Neural cell (in vitro differentiated cells): ENCODE measurements at regions not wholly inside any gene's neighbourhood (a gene's known extent, or its start where the extent isn't known, plus 50 kb on each side); places are given as distances from the start of the nearest gene placed in this dataset.
"Not testable (repeated sequence)": the region's sequence is repeated elsewhere in the genome, so short reads cannot be mapped to it uniquely, and the experiment has no call there.

Experiments used
- H2AFZ ChIP-seq: fragments of 200-600, 300-800 bp; sonication (generic), shearing (Covaris generic); 2 replicates; pipeline ENCODE4 v1.6.0; 2014; ENCODE audit warnings: low read depth, mild to moderate bottlenecking, antibody characterized with exemption, low read length, moderate library complexity
- H3F3A ChIP-seq: fragments of 200-600 bp; shearing (Covaris generic); 2 replicates; pipeline ENCODE4 v1.6.1; 2016; ENCODE audit warnings: mild to moderate bottlenecking, moderate library complexity, mixed read lengths, antibody characterized with exemption, low read length; ENCODE audit not compliant: insufficient read depth, poor library complexity, severe bottlenecking
- H3K27ac ChIP-seq: fragments of 200-600, 300-800 bp; sonication (generic), shearing (Covaris generic); 2 replicates; pipeline ENCODE4 v1.5.1; 2014; ENCODE audit warnings: mild to moderate bottlenecking, low read length, moderate library complexity
- H3K27me3 ChIP-seq: fragments of 300-800, 200-600 bp; sonication (generic), shearing (Covaris generic); 2 replicates; pipeline ENCODE4 v1.6.0; 2014; ENCODE audit warnings: mild to moderate bottlenecking, low read depth, low read length, moderate library complexity; ENCODE audit not compliant: insufficient read depth
- H3K36me3 ChIP-seq: fragments of 300-800, 200-600 bp; sonication (generic), shearing (Covaris generic); 2 replicates; pipeline ENCODE4 v1.5.1; 2014; ENCODE audit warnings: mild to moderate bottlenecking, antibody characterized with exemption, low read length, moderate library complexity; ENCODE audit not compliant: insufficient read depth
- H3K4me2 ChIP-seq: fragments of 300-800, 200-600 bp; sonication (generic), shearing (Covaris generic); 2 replicates; pipeline ENCODE4 v1.6.0; 2014; ENCODE audit warnings: mild to moderate bottlenecking, low read length
- H3K4me3 ChIP-seq: fragments of 300-800, 200-600 bp; sonication (generic), shearing (Covaris generic); 2 replicates; pipeline ENCODE4 v1.5.1; 2014; ENCODE audit warnings: mild to moderate bottlenecking, low read length, moderate library complexity
- H3K79me2 ChIP-seq: fragments of 200-600 bp; shearing (Covaris generic); replicated peaks from 2 replicates; pipeline ENCODE4 v1.6.0; 2014; ENCODE audit warnings: mild to moderate bottlenecking, low read length, moderate library complexity; ENCODE audit not compliant: insufficient read depth
- H3K9ac ChIP-seq: fragments of 300-800, 200-600 bp; sonication (generic), shearing (Covaris generic); 2 replicates; pipeline ENCODE4 v1.6.1; 2016; ENCODE audit warnings: mild to moderate bottlenecking, low read length, mixed read lengths
- H3K9me2 ChIP-seq: fragments of 200-600 bp; shearing (Covaris generic); 2 replicates; pipeline ENCODE4 v1.6.1; 2016; ENCODE audit warnings: mild to moderate bottlenecking, low read length, mixed read lengths; ENCODE audit not compliant: insufficient read depth
- H3K9me3 ChIP-seq: fragments of 200-600, 300-800 bp; sonication (generic), shearing (Covaris generic); 2 replicates; pipeline ENCODE4 v1.6.1; 2016; ENCODE audit warnings: mild to moderate bottlenecking, mixed run types, low read length, moderate library complexity, mixed read lengths
- H4K20me1 ChIP-seq: fragments of 200-600 bp; shearing (Covaris generic); 2 replicates; pipeline ENCODE4 v1.6.1; 2016; ENCODE audit warnings: mild to moderate bottlenecking, mixed run types; ENCODE audit not compliant: insufficient read depth
- EP300 ChIP-seq: fragments of 450-650 bp; conservative IDR thresholded peaks from 2 replicates; pipeline ENCODE4 v1.6.1; 2014; ENCODE audit warnings: antibody characterized with exemption, mild to moderate bottlenecking, moderate library complexity; ENCODE audit not compliant: poor library complexity, severe bottlenecking
- EZH2 ChIP-seq: fragments of 200-600, 300-800 bp; shearing (Covaris generic), sonication (generic); IDR thresholded peaks from 2 replicates; pipeline ENCODE4 v1.6.1; 2014; ENCODE audit warnings: antibody characterized with exemption, low read length, borderline replicate concordance, mild to moderate bottlenecking; ENCODE audit not compliant: insufficient read depth, poor library complexity, severe bottlenecking
- MXI1 ChIP-seq: fragments of 450-650 bp; conservative IDR thresholded peaks from 2 replicates; pipeline ENCODE4 v1.6.1; 2014; ENCODE audit warnings: antibody characterized with exemption, mild to moderate bottlenecking; ENCODE audit not compliant: poor library complexity, severe bottlenecking
- POLR2AphosphoS5 ChIP-seq: IDR thresholded peaks from 2 replicates; pipeline ENCODE4 v1.6.1; 2012
- RAD21 ChIP-seq: fragments of 450-650 bp; conservative IDR thresholded peaks from 2 replicates; pipeline ENCODE4 v1.6.1; 2014; ENCODE audit warnings: antibody characterized with exemption, mild to moderate bottlenecking, moderate library complexity
- SMC3 ChIP-seq: fragments of 450-650 bp; conservative IDR thresholded peaks from 2 replicates; pipeline ENCODE4 v1.6.1; 2014; ENCODE audit warnings: antibody characterized with exemption, mild to moderate bottlenecking, moderate library complexity; ENCODE audit not compliant: poor library complexity
- TAF1 ChIP-seq: IDR thresholded peaks from 2 replicates; pipeline ENCODE4 v1.6.1; 2012; ENCODE audit warnings: low read depth
- TF ChIP-seq, protein P1 (sequence below): IDR thresholded peaks from 2 replicates; pipeline ENCODE4 v1.6.1; 2012; ENCODE audit warnings: borderline replicate concordance
- TF ChIP-seq, protein P2 (sequence below): fragments of 450-650 bp; IDR thresholded peaks from 2 replicates; pipeline ENCODE4 v1.5.1; 2014; ENCODE audit warnings: antibody characterized with exemption, mild to moderate bottlenecking, moderate library complexity; ENCODE audit not compliant: poor library complexity, severe bottlenecking

DNA sequence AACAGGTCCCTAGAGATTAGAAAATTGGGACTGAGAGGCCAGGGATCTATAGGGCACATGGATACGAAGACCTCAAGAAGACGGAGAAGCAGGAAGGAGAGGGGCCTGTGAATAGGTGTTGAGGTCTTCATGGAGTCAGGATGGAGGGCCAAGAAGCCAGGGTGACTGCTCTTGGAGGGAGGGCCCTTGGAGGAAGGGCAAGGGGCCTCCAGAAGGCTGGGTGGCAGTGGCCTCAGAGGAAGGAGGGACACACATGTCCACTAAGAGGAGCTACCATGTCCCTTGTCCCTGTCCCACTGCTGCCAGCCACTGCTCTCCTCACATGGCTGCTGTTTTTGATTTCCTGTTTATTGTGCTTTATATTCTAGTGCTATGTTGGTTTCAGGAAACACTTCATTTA is 589.5 kb upstream of the B3GAT1 start:
- Histone ChIP-seq H3K79me2 (no peaks in the 10 kb centered on the region), H3K27me3 (no peaks in the 10 kb centered on the region), H3K9me2 (no peaks in the 10 kb centered on the region), H3K4me3 (no peak overlapping the region), H3K9ac (no peak overlapping the region), H3K36me3 (no peaks in the 10 kb centered on the region), H3K4me2 (no peak overlapping the region), H3K27ac (no peak overlapping the region), H4K20me1 (no peaks in the 10 kb centered on the region), H3F3A (no peaks in the 10 kb centered on the region), H3K9me3 (no peaks in the 10 kb centered on the region), H2AFZ (no peak overlapping the region)
- TF ChIP-seq EP300 = no peak
- no peak for TF ChIP-seq EZH2

DNA sequence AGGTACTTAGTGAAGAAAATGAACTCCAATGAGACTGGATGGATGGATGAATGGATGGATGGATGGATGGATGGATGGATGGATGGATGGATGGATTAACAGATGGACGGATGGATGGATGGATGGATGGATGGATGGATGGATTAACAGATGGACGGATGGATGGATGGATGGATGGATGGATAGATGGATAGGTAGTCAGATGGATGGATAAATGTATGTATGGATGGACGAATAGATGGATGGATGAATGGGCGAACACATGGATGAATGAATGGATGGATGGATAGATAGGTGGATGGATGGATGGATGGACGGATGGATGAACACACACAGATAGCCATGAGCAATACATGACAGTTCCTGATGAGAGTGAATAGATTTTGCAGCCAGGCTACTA is 589.0 kb upstream of the B3GAT1 start:
- not testable (repeated sequence) for H4K20me1 ChIP-seq, H3K9me3 ChIP-seq, H2AFZ ChIP-seq, H3K4me3 ChIP-seq, H3K9ac ChIP-seq, H3F3A ChIP-seq, H3K27me3 ChIP-seq, H3K9me2 ChIP-seq, H3K4me2 ChIP-seq, H3K79me2 ChIP-seq, H3K27ac ChIP-seq, H3K36me3 ChIP-seq

DNA sequence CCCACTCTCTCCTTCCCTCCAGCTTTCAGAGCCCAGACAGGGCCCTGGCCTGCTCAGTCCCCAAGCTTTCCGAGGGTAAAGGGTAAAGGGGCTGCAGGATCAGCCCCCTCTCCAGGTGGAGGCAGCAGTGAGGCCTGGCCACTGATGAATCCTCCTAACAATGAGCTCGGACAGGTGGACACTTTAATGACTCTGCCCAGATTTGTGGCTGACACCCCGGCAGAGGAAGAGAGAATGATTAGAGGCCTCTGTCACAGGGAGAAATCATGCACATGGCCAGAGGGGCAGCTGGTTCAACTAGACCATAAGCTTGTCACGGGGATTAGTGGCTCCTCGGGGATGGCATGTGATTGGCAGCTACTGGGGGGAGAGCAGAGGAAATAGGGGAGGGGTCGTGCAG is 587.5 kb upstream of the B3GAT1 start:
- H3K27me3 ChIP-seq = no peaks in the 10 kb centered on the region
- H3K9me2 ChIP-seq = no peaks in the 10 kb centered on the region
- no peaks in the 10 kb centered on the region for H3F3A ChIP-seq
- H3K27ac ChIP-seq = no peak overlapping the region
- H3K4me3 ChIP-seq = no peak overlapping the region
- H2AFZ ChIP-seq = no peak overlapping the region
- TF ChIP-seq, protein P1, sequence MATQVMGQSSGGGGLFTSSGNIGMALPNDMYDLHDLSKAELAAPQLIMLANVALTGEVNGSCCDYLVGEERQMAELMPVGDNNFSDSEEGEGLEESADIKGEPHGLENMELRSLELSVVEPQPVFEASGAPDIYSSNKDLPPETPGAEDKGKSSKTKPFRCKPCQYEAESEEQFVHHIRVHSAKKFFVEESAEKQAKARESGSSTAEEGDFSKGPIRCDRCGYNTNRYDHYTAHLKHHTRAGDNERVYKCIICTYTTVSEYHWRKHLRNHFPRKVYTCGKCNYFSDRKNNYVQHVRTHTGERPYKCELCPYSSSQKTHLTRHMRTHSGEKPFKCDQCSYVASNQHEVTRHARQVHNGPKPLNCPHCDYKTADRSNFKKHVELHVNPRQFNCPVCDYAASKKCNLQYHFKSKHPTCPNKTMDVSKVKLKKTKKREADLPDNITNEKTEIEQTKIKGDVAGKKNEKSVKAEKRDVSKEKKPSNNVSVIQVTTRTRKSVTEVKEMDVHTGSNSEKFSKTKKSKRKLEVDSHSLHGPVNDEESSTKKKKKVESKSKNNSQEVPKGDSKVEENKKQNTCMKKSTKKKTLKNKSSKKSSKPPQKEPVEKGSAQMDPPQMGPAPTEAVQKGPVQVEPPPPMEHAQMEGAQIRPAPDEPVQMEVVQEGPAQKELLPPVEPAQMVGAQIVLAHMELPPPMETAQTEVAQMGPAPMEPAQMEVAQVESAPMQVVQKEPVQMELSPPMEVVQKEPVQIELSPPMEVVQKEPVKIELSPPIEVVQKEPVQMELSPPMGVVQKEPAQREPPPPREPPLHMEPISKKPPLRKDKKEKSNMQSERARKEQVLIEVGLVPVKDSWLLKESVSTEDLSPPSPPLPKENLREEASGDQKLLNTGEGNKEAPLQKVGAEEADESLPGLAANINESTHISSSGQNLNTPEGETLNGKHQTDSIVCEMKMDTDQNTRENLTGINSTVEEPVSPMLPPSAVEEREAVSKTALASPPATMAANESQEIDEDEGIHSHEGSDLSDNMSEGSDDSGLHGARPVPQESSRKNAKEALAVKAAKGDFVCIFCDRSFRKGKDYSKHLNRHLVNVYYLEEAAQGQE = no peak
- TF ChIP-seq SMC3 (no peak), EP300 (no peak)
- no peaks in the 10 kb centered on the region for H3K9me3 ChIP-seq
- no peaks in the 10 kb centered on the region for H4K20me1 ChIP-seq
- H3K9ac ChIP-seq = no peak overlapping the region
- H3K79me2 ChIP-seq = no peaks in the 10 kb centered on the region
- H3K4me2 ChIP-seq = no peak overlapping the region
- no peaks in the 10 kb centered on the region for H3K36me3 ChIP-seq

GRCh38 chr11:134997652-134998320 is 585.7 kb upstream of the B3GAT1 start:
- H3K4me2 ChIP-seq = no peak overlapping the region
- H3K36me3 ChIP-seq = no peaks in the 10 kb centered on the region
- no peak overlapping the region for H2AFZ ChIP-seq
- no peaks in the 10 kb centered on the region for H3K79me2 ChIP-seq
- H4K20me1 ChIP-seq = no peaks in the 10 kb centered on the region
- no peak overlapping the region for H3K27ac ChIP-seq
- no peak overlapping the region for H3K4me3 ChIP-seq
- H3K9me3 ChIP-seq = no peaks in the 10 kb centered on the region
- H3K27me3 ChIP-seq = no peaks in the 10 kb centered on the region
- TF ChIP-seq, protein P1 = no peak
- TF ChIP-seq RAD21 = no peak
- no peak for TF ChIP-seq MXI1
- TF ChIP-seq POLR2AphosphoS5 = no peak
- TF ChIP-seq, protein P2, sequence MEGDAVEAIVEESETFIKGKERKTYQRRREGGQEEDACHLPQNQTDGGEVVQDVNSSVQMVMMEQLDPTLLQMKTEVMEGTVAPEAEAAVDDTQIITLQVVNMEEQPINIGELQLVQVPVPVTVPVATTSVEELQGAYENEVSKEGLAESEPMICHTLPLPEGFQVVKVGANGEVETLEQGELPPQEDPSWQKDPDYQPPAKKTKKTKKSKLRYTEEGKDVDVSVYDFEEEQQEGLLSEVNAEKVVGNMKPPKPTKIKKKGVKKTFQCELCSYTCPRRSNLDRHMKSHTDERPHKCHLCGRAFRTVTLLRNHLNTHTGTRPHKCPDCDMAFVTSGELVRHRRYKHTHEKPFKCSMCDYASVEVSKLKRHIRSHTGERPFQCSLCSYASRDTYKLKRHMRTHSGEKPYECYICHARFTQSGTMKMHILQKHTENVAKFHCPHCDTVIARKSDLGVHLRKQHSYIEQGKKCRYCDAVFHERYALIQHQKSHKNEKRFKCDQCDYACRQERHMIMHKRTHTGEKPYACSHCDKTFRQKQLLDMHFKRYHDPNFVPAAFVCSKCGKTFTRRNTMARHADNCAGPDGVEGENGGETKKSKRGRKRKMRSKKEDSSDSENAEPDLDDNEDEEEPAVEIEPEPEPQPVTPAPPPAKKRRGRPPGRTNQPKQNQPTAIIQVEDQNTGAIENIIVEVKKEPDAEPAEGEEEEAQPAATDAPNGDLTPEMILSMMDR = no peak
- no peak for TF ChIP-seq TAF1
- TF ChIP-seq SMC3 = no peak
- H3K9me2 ChIP-seq = no peaks in the 10 kb centered on the region
- no peaks in the 10 kb centered on the region for H3F3A ChIP-seq
- no peak overlapping the region for H3K9ac ChIP-seq
